Adipose tissue (tissue), 3 donors: ENCODE measurements at regions not wholly inside any gene's neighbourhood (a gene's known extent, or its start where the extent isn't known, plus 50 kb on each side); places are given as distances from the start of the nearest gene placed in this dataset.

Source experiments
- H3K27ac ChIP-seq: one replicate; pipeline ENCODE4 v1.5.1; 2013; ENCODE audit warnings: low read depth, low read length
- WGBS, 3 donors: extraction: QIAGEN DNeasy Blood & Tissue Kit; methylation state at CpG; one replicate each; pipeline ENCODE4 v1.1.7; 2013; 5-methylcytosine and 5-hydroxymethylcytosine counted together
- donor health status: healthy with polysubstance abuse.
- donor health status: Bipolar disorder and iron deficiency.
- donor health status: healthy.

DNA sequence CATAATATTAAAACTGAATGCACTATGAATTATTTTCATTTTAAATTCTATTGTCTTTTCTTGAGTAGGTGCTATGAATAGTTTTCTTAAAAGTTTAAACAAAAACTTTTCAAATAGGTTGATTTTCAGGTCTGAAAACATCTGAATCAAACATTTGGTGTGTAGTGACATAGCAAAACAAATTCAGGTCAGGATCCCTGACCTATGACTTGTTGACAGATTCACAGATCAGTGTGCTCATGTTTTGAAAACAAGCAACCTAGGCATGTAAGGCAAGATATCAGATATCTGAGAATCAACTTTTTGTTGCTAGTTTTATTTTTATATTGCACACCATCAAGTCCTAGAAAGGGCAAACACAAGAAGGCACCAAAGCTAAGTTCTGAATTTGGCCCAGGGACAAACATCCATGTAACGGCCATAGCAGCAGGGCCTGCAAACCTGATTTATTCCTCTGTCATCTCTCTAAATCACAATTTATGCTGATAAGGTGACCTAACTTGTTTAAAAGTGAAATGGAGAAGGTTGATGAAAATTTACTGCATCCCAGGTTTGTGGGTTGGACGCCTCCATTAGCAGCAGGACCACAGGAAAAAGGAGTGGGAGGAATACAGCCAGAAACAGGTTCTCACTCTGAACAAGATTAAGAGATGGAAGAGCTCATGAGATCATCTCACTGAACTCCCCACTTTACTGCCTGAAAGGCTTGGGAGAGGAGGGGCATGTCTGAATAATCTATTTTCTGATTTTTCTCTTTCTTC, 337.7 kb downstream of the KCNRG start:
- WGBS, 3 donors = 85 to 98% (median 95%) methylated on average over 2 of the region's 2 CpGs

DNA sequence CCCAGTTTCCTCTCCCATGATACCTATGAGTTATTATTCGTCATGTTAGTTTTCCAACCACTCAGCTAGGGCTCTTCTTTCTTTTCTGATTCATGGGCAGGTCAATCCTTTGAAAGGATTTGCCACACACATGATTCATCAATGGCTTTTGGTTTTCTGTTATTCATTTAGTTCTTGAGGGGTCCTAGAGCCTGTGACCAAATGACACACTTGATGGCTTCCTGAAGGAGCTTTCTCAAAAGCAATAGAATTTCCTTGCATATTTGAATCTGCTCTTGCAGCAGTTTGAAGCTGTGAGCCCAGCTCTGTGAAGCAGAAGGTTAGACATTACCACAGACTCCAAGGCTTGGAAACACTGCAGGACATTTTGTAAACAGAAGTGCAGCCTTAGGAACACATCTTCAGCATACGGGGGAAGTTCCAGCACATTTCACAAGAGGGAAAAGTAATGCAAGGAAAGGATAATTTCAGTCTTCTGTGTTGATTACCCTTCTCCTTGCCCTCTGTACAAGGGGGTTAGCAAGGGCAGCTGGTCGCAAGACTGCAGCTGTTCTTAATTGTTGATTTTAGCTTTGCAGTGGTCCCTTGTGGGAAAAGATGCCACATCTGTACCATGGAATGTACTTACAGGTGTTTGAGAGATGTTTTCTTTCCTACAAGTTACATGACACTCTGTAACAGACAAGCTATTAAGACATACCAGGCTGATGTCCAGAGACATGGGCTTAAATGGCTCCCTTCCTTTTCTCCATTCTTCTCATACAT, 338.6 kb downstream of the KCNRG start:
- 62 to 84% (median 66%) methylated on average over 3 of the region's 3 CpGs for WGBS, 3 donors
- H3K27ac ChIP-seq = no peak overlapping the region

More for the DNA sequence above, 337.7 kb downstream of the KCNRG start:
- no peak overlapping the region for H3K27ac ChIP-seq

DNA sequence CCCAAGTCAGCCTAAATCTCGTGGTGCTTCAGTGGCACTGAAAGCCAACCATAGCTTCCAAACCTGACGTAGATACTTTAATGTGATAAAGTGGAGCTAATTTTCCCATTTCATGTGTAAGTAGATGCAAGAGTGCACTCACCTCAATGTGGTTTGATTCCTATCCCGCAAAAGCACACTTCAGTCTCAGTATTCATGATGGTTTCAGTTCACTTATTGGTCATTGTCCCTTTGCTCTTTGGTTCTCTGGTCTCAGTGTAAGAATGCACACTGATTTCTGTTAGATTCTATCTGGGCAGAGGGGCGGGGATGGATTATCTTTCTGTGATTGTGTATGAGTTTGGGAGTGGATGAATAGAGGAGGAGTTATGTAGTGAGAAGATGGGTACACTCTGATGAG, 340.6 kb downstream of the KCNRG start:
- 91 to 96% (median 91%) methylated on average over 4 of the region's 4 CpGs for WGBS, 3 donors
- no peak overlapping the region for H3K27ac ChIP-seq

DNA sequence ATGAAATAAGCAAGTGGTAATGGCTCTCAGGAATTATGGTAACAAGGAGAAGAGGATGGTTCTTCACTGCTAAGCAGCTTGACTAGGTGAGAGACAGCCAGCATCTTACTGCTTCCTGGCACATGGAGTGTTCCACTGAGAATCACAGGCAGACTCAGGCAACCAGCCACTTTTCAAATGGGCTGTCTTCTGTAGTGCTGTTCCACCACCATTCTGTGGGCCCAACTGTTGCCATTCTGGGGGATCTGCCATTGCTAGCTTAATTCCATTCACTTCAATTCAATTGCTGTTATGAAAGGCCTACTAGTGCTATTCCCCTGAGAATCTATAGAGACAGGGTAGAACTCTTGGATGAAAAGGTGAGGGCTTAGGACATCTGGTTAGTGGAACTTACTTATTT, 341.9 kb downstream of the KCNRG start:
- no peak overlapping the region for H3K27ac ChIP-seq

DNA sequence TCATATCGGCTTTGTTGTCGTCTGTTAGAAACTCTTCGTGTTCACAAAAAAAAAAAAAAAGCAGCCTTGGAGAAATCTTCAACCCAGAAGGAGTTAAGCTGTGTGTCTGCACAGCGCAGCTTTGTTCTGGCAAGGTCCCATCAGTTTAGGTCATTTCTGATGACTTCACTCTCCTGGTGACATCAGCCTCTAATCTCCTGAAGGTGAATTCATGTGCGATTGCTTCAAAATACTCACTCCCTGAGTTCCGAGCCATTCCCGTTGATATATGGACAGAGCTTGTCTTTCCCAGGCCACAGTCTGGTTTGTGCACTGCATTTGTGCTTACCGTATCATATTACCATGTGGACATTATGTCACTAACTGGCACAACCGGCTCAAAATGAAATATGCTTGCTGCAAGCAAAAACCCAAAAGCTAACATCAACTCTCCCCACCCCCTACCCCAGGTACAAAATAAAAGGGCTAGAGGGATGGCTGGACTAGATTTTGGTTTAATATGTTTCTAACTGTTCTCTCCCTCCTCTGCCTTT, 342.4 kb downstream of the KCNRG start:
- 25 to 66% (median 52%) methylated on average over 9 of the region's 9 CpGs for WGBS, 3 donors
- no peak overlapping the region for H3K27ac ChIP-seq

DNA sequence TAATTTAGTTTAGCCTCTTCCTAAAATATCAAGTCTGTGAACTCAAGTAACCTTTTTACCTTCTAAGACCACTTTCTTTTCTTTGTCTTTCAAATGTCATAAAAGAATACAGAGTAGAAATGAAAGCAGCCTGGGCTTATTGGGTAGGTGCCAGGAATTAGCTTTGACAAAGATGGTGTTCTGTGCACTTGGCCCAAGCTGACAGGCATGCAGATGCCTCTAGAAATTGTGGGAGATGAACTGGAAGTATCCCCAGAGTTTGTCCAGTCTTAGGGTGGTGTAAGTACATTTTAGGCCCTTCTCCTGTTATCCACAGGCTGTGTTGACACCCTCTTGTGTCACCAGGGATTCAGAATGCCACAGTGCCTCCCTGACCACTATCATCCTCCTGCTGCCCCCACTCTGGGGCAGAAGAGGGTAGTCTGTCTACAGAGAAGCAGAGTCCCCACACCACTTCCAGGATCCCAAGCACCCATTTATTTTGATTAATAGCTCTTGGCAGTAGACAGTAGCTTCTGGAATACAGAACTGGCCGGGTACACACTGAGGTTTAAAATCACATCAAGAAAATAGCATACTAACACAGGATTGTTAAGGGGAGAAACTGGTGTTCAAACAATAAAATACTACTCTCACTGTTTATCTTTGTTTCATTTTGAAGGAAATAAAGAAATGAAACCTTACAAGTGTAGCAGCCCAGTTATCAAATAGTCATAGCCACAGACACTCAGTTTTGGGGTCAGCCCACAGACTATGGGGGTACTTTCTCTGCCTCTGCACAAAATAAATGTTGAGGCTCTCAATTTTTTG, 343.2 kb downstream of the KCNRG start:
- H3K27ac ChIP-seq = no peak overlapping the region
- 39 to 55% (median 46%) methylated on average over 1 of the region's 1 CpG for WGBS, 3 donors

DNA sequence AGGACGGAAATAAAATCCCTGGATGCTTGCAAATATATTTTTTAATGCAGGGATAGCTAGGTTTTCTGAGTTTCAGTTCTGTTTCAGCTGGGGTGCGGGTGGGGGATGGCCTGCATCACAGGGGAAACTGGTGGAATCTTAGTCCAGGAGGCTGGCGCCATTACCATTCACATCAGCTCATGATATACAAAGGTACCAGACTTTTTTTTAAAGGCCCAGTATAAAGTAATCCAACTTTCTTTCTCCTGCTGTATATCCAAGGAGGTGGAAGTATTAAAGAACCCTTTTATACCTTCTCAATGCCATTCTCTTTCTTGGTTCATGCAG, 343.8 kb downstream of the KCNRG start:
- no peak overlapping the region for H3K27ac ChIP-seq
- 85 to 94% (median 90%) methylated on average over 3 of the region's 3 CpGs for WGBS, 3 donors

DNA sequence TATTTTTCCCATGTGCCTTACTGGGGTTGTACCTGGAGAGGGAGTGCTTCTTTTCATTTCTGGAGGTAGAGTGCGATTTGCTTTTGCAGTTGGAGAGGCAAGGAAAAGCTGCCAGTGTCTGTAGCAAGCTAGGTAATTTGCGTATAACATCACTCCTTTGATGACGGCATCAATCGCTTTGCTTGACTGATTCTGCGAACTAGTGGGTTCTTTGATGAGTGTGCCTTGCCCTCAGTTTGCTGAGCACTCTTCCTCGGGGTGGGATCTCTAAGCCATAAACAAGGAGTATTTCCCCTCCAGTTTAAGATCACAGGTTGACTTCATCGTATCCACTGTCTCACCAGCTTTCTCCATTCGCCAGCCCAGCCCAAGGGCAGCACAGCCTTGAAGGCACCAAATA, 344.5 kb downstream of the KCNRG start:
- 85 to 92% (median 90%) methylated on average over 8 of the region's 8 CpGs for WGBS, 3 donors
- H3K27ac ChIP-seq = no peak overlapping the region

DNA sequence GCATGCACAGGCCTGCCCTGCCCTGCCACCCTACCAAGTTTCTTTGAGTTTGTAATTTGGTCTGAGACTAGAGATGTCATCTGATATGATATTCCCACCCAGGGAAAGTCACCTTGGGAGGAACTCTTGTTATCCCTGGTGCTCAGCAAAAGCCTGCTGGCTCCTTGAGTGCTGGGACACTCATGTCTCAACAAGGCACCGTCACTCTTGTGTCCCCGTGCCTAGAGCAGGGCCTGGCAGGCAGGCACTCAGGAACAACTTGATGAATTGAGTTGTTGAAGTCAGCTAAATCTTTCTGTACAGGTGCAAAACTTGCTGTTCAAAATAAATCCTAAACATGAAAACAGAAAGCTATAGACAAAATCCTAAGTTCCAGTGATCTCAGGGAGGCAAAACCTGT, 345.4 kb downstream of the KCNRG start:
- no peak overlapping the region for H3K27ac ChIP-seq
- 94 to 99% (median 98%) methylated on average over 2 of the region's 2 CpGs for WGBS, 3 donors

DNA sequence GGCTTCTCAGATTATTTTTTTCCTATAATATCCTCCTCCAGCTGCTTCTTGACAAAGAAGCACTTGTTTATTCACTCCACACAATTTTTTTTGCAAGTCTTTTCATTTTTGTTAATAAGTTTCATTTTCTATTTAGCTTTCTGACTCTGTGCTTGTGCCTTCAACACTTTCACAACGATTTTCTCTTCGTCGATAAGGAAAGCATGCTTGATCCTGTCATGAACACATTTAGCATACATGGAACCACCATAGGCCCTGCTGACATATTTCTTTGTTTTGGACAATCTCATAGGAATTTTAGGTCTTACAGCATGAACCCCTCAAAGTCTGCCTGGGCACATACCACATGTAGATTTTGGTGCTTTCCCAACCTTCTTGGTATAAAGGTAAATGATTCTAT, 346.0 kb downstream of the KCNRG start:
- H3K27ac ChIP-seq = no peak overlapping the region
- 40 to 62% (median 54%) methylated on average over 3 of the region's 3 CpGs for WGBS, 3 donors

DNA sequence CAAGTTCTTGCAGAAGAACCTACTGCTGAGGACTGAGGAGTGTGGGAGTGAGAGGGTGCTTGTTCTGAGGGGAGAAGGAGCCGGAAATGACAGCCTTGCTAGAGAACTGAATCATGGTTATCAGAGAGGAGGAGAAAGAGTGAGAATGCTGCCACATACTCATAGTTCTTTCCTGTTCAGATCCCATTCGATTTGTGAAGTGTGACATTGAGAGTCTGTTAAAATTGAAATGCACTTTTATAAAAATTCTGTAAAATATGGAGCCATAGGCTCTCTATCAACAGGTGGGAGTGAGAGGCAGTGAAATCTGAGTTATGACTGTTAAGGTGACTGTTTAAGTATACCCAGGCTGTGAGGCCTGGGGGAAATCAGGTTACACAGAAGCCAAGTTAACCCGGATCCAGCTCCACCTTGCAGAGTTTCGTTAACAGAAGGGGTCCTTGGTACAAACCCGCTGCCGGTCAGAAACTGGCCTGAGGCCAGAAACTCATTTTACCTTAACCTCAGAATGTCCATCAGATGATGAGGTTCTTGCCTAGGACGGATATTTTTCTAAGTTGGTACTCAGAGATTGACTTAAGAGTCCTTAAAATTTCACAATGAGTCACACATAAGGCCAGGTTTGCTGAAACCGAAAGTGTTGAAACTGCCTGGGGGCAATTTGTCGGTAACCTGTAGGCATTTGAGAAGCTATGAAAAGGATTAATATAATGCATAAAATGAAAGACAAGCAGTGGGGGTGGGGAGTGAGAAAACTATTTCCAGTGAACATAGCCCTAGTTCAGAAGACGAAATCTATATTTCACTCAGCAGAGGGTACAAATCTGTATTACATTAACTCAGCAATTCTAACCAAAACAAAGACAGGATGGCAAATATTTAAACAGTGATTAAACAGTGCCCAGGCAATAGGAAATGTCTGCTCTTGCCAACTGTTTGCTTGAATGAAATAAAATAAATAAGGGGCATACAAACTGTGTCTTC, 350.5 kb downstream of the KCNRG start:
- H3K27ac ChIP-seq = no peak overlapping the region
- WGBS, 3 donors = 39 to 86% (median 84%) methylated on average over 10 of the region's 10 CpGs

DNA sequence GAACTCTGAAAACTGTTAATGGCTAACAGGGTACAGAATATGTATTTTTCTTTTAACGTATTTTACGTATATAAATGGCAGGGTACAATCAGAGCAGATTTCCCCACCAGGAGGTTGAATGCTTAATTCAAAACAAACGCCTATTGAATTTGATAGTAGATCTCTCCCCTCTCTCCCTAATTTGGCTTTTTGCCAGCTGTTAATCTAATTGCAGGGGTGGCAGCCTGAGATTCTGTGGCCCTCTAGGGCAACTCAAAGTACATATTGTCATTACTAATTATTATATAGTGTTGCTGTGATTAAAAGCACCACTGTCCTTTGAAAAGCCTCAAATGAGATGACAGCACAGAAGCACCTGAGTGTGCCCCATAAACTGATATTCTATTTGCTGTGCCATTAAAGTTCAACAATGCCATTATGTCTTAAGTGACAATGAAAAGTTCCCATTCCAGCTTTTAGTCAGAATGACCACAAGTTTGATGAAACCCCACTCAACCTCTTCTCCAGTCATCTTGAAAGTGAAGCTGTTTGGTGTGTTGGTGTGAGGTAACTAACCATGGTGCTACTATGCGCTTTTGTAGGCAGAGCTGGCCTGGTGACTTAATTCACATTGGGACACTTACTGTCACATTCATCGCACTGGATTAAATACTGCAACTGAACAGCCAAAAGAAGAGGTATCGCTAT, 351.4 kb downstream of the KCNRG start:
- 65 to 94% (median 85%) methylated on average over 6 of the region's 6 CpGs for WGBS, 3 donors
- no peak overlapping the region for H3K27ac ChIP-seq

DNA sequence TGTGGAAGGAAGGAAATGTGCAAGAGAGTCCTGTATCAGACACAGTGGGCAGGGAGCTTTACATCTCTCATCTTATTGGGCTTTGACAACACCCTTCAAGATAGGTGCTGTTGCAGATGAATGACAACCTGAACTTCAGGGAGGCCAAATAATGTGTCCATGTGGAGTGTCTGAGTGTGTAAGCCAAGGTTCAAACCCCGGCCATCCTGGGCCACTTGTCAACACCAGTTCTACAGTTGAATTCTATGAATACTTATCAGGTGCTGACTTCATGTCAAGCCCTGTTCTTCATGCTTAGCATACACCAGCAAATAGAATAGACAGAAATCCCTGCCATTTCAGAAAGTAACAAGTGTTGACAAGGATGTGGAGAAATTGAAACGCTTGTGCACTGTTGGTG, 354.4 kb downstream of the KCNRG start:
- WGBS, 3 donors = 96 to 99% (median 97%) methylated on average over 2 of the region's 2 CpGs
- no peak overlapping the region for H3K27ac ChIP-seq

DNA sequence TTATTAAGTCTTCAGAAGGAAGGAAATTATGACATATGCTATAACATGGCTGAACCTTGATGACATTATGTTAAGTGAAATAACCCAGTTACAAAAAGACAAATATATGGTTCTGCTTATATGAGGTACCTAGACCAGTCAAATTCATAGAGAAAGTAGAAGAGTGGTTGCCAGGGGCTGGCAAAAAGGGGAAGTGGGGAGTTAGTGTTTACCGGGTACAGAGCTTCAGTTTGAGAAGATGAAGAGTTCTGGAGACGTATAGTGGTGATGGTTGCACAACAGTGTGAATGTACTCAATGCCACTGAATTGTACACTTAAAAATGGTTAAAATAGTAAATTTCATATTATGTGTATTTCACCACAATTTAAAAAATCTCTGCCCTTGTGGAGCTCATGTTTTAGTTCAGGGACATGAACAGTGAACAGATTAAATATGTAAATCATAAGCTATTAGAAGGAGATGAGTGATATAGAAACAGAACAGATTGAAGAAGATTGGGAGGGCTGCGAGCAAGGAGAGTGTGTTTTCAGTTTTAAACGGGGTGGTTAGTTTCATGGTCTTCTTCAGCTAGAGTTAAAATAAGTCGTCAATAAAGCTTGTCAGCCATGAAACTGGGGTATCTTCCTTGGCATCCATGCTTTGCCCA, 355.2 kb downstream of the KCNRG start:
- H3K27ac ChIP-seq = no peak overlapping the region
- WGBS, 3 donors = 68 to 85% (median 69%) methylated on average over 5 of the region's 5 CpGs

DNA sequence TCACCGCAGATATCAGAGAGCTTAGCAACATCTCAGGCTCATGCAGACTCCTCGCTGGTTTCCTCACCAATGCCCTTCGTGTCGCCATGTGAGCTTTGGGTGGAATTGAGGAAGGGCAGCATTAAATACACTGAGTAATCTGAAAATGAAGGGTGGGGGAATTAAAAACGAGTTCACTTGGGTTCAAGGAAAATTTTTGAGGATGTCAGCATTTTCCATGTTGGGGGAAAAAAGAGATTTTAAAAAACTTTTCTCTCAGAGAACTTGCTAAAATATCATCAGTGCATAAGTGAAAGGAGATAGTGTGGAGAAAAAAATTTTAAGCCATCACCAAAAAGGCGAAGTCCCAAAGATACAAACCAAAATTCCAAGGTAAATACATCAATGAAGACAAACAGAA, 359.3 kb downstream of the KCNRG start:
- no peak overlapping the region for H3K27ac ChIP-seq
- WGBS, 3 donors = 92% methylated on average over 6 of the region's 6 CpGs

DNA sequence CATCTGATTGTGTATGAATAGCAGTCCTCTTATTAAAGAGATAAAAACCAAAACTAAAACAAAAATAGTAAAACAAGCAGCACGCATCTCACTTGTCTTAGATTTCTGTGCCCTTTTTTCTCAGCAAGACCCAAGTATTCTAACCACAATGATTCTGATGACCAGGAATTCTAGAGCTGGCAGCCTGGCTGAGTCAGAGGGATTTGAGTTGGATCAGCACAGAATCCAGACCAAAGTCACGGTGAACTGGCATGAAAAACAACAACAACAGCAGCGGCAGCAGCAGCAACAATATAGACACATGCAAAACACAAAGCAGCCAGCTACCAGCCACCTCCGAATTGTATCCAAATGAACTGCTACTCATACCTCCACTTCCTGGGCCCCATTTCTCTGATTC, 360.5 kb downstream of the KCNRG start:
- WGBS, 3 donors = 49 to 58% (median 58%) methylated on average over 4 of the region's 4 CpGs

More for the DNA sequence above, 360.5 kb downstream of the KCNRG start:
- H3K27ac ChIP-seq = no peak overlapping the region
